Endodermal cell (in vitro differentiated cells): ENCODE measurements at regions not wholly inside any gene's neighbourhood (a gene's known extent, or its start where the extent isn't known, plus 50 kb on each side); places are given as distances from the start of the nearest gene placed in this dataset.

Experiments
- DNase-seq: peaks from one replicate; pipeline ENCODE4 v3.0.0-alpha.2; 2017
- H3K27ac ChIP-seq: 2 replicates; pipeline ENCODE4 v1.5.1; 2013; ENCODE audit warnings: mild to moderate bottlenecking, low read depth, low read length, moderate library complexity
- H3K27me3 ChIP-seq: 2 replicates; pipeline ENCODE4 v1.6.1; 2013; ENCODE audit warnings: mild to moderate bottlenecking, low read length, moderate library complexity; ENCODE audit not compliant: insufficient read depth, control insufficient read depth, poor library complexity, severe bottlenecking
- H3K36me3 ChIP-seq: 2 replicates; pipeline ENCODE4 v1.7.0; 2013; ENCODE audit warnings: mild to moderate bottlenecking, low read length, moderate library complexity; ENCODE audit not compliant: control insufficient read depth, insufficient read depth
- H3K4me1 ChIP-seq: one replicate; pipeline ENCODE4 v1.7.0; 2013; ENCODE audit warnings: low read length; ENCODE audit not compliant: control insufficient read depth, insufficient read depth
- H3K4me3 ChIP-seq: 2 replicates; pipeline ENCODE4 v1.5.1; 2013; ENCODE audit warnings: mild to moderate bottlenecking, low read length, moderate library complexity
- H3K9ac ChIP-seq: 2 replicates; pipeline ENCODE4 v1.6.1; 2013; ENCODE audit warnings: mild to moderate bottlenecking, low read length, moderate library complexity; ENCODE audit not compliant: poor library complexity, severe bottlenecking; ENCODE audit errors: extremely low read depth
- H3K9me3 ChIP-seq: 2 replicates; pipeline ENCODE4 v1.6.1; 2013; ENCODE audit warnings: mild to moderate bottlenecking, low read length, moderate library complexity; ENCODE audit not compliant: control insufficient read depth
- H3K27ac Mint-ChIP-seq: 2 replicates; pipeline ENCODE4 v1.8.0; 2020; ENCODE audit warnings: mixed read lengths
- H3K27me3 Mint-ChIP-seq: 2 replicates; pipeline ENCODE4 v1.8.0; 2021; ENCODE audit warnings: mild to moderate bottlenecking, mixed read lengths; ENCODE audit not compliant: insufficient read depth
- H3K36me3 Mint-ChIP-seq: 2 replicates; pipeline ENCODE4 v1.8.0; 2020; ENCODE audit warnings: low read depth, mixed read lengths
- H3K4me1 Mint-ChIP-seq: 2 replicates; pipeline ENCODE4 v1.8.0; 2020; ENCODE audit warnings: mixed read lengths
- H3K4me3 Mint-ChIP-seq: 2 replicates; pipeline ENCODE4 v1.8.0; 2020; ENCODE audit warnings: mild to moderate bottlenecking, moderate library complexity, mixed read lengths
- H3K9me3 Mint-ChIP-seq: 2 replicates; pipeline ENCODE4 v1.8.0; 2020; ENCODE audit warnings: mild to moderate bottlenecking, mixed read lengths
- WGBS, 2 experiments: methylation state at CpG; one replicate each; pipeline versions ENCODE4 v1.1.5 to v1.1.7; 2013; ENCODE audit warnings: missing lambda C conversion rate in 2 of 2, mixed read lengths in 1 of 2; ENCODE audit not compliant: insufficient coverage in 1 of 2, insufficient read length in 1 of 2; 5-methylcytosine and 5-hydroxymethylcytosine counted together
- TF ChIP-seq, protein P1 (sequence below): fragments of 200-600 bp; sonication (generic); conservative IDR thresholded peaks from 2 replicates; pipeline ENCODE4 v1.5.0; 2021; ENCODE audit warnings: antibody characterized with exemption, mild to moderate bottlenecking

- peaks cover 21% of the 10 kb centered on the region for H3K4me1 Mint-ChIP-seq
- 94 to 100% methylated on average over 2 to 4 of the region's 4 CpGs for WGBS, 2 experiments
These were observed 1120.6 kb downstream of the SORCS3 start for GRCh38 chr10:105761576-105762260.

DNA sequence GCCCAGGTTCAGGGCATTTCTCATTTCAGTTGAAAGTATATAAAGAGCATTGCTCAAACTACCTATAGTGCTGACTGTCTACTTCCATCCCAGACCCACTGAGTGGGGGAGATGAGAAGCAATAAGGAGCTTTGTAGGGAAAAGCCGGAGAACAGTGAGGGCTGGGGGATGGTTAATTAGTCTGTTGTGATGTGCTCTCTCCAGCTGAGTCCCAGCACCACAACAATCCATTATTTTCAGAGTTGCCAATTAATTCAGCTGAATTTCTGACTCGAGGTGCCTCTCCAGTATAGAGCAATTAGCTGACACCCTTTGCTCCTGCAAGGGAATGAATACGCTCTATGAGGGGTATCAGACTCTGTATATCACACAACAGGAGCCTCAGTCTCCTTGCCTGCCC, 1118.6 kb downstream of the SORCS3 start:
- no peak for DNase-seq
- Histone ChIP-seq H3K9me3 (no peaks in the 10 kb centered on the region), H3K9ac (no peak overlapping the region), H3K36me3 (no peaks in the 10 kb centered on the region), H3K27me3 (no peaks in the 10 kb centered on the region), H3K4me1 (no peaks in the 10 kb centered on the region), H3K27ac (no peak overlapping the region), H3K4me3 (no peak overlapping the region)
- Mint-ChIP-seq H3K4me3 (no peak overlapping the region), H3K27ac (no peak overlapping the region), H3K4me1 (peaks cover 28% of the 10 kb centered on the region), H3K27me3 (peaks cover 9% of the 10 kb centered on the region), H3K36me3 (no peaks in the 10 kb centered on the region), H3K9me3 (no peaks in the 10 kb centered on the region)
- TF ChIP-seq, protein P1, sequence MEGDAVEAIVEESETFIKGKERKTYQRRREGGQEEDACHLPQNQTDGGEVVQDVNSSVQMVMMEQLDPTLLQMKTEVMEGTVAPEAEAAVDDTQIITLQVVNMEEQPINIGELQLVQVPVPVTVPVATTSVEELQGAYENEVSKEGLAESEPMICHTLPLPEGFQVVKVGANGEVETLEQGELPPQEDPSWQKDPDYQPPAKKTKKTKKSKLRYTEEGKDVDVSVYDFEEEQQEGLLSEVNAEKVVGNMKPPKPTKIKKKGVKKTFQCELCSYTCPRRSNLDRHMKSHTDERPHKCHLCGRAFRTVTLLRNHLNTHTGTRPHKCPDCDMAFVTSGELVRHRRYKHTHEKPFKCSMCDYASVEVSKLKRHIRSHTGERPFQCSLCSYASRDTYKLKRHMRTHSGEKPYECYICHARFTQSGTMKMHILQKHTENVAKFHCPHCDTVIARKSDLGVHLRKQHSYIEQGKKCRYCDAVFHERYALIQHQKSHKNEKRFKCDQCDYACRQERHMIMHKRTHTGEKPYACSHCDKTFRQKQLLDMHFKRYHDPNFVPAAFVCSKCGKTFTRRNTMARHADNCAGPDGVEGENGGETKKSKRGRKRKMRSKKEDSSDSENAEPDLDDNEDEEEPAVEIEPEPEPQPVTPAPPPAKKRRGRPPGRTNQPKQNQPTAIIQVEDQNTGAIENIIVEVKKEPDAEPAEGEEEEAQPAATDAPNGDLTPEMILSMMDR: no peak
- WGBS, 2 experiments: 74% methylated on average over 2 of the region's 3 CpGs; no CpG with 5 or more reads in 1 of the 2 experiments

More at GRCh38 chr10:105761576-105762260, 1120.6 kb downstream of the SORCS3 start:
- no peak for DNase-seq
- peaks cover 16% of the 10 kb centered on the region for H3K27me3 Mint-ChIP-seq
- no peaks in the 10 kb centered on the region for H3K9me3 Mint-ChIP-seq
- H3K27ac Mint-ChIP-seq: no peak overlapping the region
- H3K27ac ChIP-seq: no peak overlapping the region
- no peaks in the 10 kb centered on the region for H3K27me3 ChIP-seq
- H3K9ac ChIP-seq: no peak overlapping the region
- H3K36me3 Mint-ChIP-seq: no peaks in the 10 kb centered on the region
- no peak overlapping the region for H3K4me3 Mint-ChIP-seq
- H3K4me1 ChIP-seq: no peaks in the 10 kb centered on the region
- H3K36me3 ChIP-seq: no peaks in the 10 kb centered on the region
- TF ChIP-seq, protein P1: no peak
- H3K9me3 ChIP-seq: no peaks in the 10 kb centered on the region
- H3K4me3 ChIP-seq: no peak overlapping the region

GRCh38 chr10:105758209-105758998, 1117.3 kb downstream of the SORCS3 start:
- no peaks in the 10 kb centered on the region for H3K27me3 ChIP-seq
- no peak overlapping the region for H3K4me3 ChIP-seq
- H3K4me1 ChIP-seq: no peaks in the 10 kb centered on the region
- TF ChIP-seq, protein P1: no peak
- H3K9me3 ChIP-seq: no peaks in the 10 kb centered on the region
- no peak overlapping the region for H3K9ac ChIP-seq
- no peak for DNase-seq
- H3K27me3 Mint-ChIP-seq: peaks cover 4% of the 10 kb centered on the region
- no peak overlapping the region for H3K27ac Mint-ChIP-seq
- WGBS, 2 experiments: 95 to 100% methylated on average over 2 of the region's 2 CpGs
- H3K4me1 Mint-ChIP-seq: peaks cover 28% of the 10 kb centered on the region
- no peak overlapping the region for H3K4me3 Mint-ChIP-seq
- H3K27ac ChIP-seq: no peak overlapping the region
- H3K9me3 Mint-ChIP-seq: no peaks in the 10 kb centered on the region
- H3K36me3 Mint-ChIP-seq: no peaks in the 10 kb centered on the region
- no peaks in the 10 kb centered on the region for H3K36me3 ChIP-seq
